ENCODE measurements at regions not wholly inside any gene's neighbourhood (a gene's known extent, or its start where the extent isn't known, plus 50 kb on each side); places are given as distances from the start of the nearest gene placed in this dataset.

GRCh38 chr9:71384343-71384742 lies 262.9 kb upstream of the TRPM3 start:
- no peak for DNase-seq (ENCODE audit: low read depth in 4 of 4, low spot score in 3 of 4)

- no peak for DNase-seq (ENCODE audit: low read depth in 4 of 4, low spot score in 3 of 4)
Observed at GRCh38 chr9:71383308-71383940, 262.0 kb upstream of the TRPM3 start.

- no peak for DNase-seq (ENCODE audit: low read depth in 4 of 4, low spot score in 3 of 4)
Observed at GRCh38 chr9:71368157-71368556, 246.7 kb upstream of the TRPM3 start.

- DNase-seq (ENCODE audit: low read depth in 4 of 4, low spot score in 3 of 4) = no peak
Observed at GRCh38 chr9:71364186-71364955, 242.9 kb upstream of the TRPM3 start.

- DNase-seq (ENCODE audit: low read depth in 4 of 4, low spot score in 3 of 4) = no peak
Observed at GRCh38 chr9:71363286-71363961, 242.0 kb upstream of the TRPM3 start.

- no peak for DNase-seq (ENCODE audit: low read depth in 4 of 4, low spot score in 3 of 4)
Observed at GRCh38 chr9:71361357-71361756, 239.9 kb upstream of the TRPM3 start.

GRCh38 chr9:71357346-71357745 lies 235.9 kb upstream of the TRPM3 start:
- no peak for DNase-seq (ENCODE audit: low read depth in 4 of 4, low spot score in 3 of 4)

- DNase-seq (ENCODE audit: low read depth in 4 of 4, low spot score in 3 of 4) = no peak
Observed at GRCh38 chr9:71355884-71356283, 234.5 kb upstream of the TRPM3 start.

- DNase-seq (ENCODE audit: low read depth in 4 of 4, low spot score in 3 of 4) = no peak
Observed at GRCh38 chr9:71353720-71354119, 232.3 kb upstream of the TRPM3 start.

- DNase-seq (ENCODE audit: low read depth in 4 of 4, low spot score in 3 of 4) = no peak
Observed at GRCh38 chr9:71352837-71353236, 231.4 kb upstream of the TRPM3 start.

- no peak for DNase-seq (ENCODE audit: low read depth in 4 of 4, low spot score in 3 of 4)
Observed at GRCh38 chr9:71349218-71349617, 227.8 kb upstream of the TRPM3 start.

GRCh38 chr9:71333321-71333720 lies 211.9 kb upstream of the TRPM3 start:
- DNase-seq (ENCODE audit: low read depth in 4 of 4, low spot score in 3 of 4) = no peak

GRCh38 chr9:71331603-71332002 lies 210.2 kb upstream of the TRPM3 start:
- DNase-seq (ENCODE audit: low read depth in 4 of 4, low spot score in 3 of 4) = no peak

GRCh38 chr9:71329873-71330272 lies 208.5 kb upstream of the TRPM3 start:
- no peak for DNase-seq (ENCODE audit: low read depth in 4 of 4, low spot score in 3 of 4)

GRCh38 chr9:71326360-71326759 lies 204.9 kb upstream of the TRPM3 start:
- DNase-seq (ENCODE audit: low read depth in 4 of 4, low spot score in 3 of 4) = no peak

- no peak for DNase-seq (ENCODE audit: low read depth in 4 of 4, low spot score in 3 of 4)
Observed at GRCh38 chr9:71323357-71323756, 201.9 kb upstream of the TRPM3 start.

GRCh38 chr9:71322311-71322710 lies 200.9 kb upstream of the TRPM3 start:
- no peak for DNase-seq (ENCODE audit: low read depth in 4 of 4, low spot score in 3 of 4)

GRCh38 chr9:71308454-71308853 lies 187.0 kb upstream of the TRPM3 start:
- no peak for DNase-seq (ENCODE audit: low read depth in 4 of 4, low spot score in 3 of 4)

GRCh38 chr9:71306134-71306533 lies 184.7 kb upstream of the TRPM3 start:
- DNase-seq (ENCODE audit: low read depth in 4 of 4, low spot score in 3 of 4) = no peak

- no peak for DNase-seq (ENCODE audit: low read depth in 4 of 4, low spot score in 3 of 4)
Observed at GRCh38 chr9:71303351-71303750, 181.9 kb upstream of the TRPM3 start.

- DNase-seq (ENCODE audit: low read depth in 4 of 4, low spot score in 3 of 4) = no peak
Observed at GRCh38 chr9:71302776-71303175, 181.4 kb upstream of the TRPM3 start.

GRCh38 chr9:71295928-71296327 lies 174.5 kb upstream of the TRPM3 start:
- no peak for DNase-seq (ENCODE audit: low read depth in 4 of 4, low spot score in 3 of 4)

All from left renal pelvis (tissue), 4 donors.